ENCODE measurements at regions not wholly inside any gene's neighbourhood (a gene's known extent, or its start where the extent isn't known, plus 50 kb on each side); places are given as distances from the start of the nearest gene placed in this dataset.

GRCh38 chr4:114399105-114399504, 199.5 kb upstream of the UGT8 start:
- TF ChIP-seq, protein P1, sequence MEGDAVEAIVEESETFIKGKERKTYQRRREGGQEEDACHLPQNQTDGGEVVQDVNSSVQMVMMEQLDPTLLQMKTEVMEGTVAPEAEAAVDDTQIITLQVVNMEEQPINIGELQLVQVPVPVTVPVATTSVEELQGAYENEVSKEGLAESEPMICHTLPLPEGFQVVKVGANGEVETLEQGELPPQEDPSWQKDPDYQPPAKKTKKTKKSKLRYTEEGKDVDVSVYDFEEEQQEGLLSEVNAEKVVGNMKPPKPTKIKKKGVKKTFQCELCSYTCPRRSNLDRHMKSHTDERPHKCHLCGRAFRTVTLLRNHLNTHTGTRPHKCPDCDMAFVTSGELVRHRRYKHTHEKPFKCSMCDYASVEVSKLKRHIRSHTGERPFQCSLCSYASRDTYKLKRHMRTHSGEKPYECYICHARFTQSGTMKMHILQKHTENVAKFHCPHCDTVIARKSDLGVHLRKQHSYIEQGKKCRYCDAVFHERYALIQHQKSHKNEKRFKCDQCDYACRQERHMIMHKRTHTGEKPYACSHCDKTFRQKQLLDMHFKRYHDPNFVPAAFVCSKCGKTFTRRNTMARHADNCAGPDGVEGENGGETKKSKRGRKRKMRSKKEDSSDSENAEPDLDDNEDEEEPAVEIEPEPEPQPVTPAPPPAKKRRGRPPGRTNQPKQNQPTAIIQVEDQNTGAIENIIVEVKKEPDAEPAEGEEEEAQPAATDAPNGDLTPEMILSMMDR (IDR thresholded peaks at IDR 0.05): no peak
- no peak for TF ChIP-seq POLR2A (IDR thresholded peaks at IDR 0.05)
